ENCODE measurements at regions not wholly inside any gene's neighbourhood (a gene's known extent, or its start where the extent isn't known, plus 50 kb on each side); places are given as distances from the start of the nearest gene placed in this dataset.

GRCh38 chr17:34723875-34724274 lies 144.5 kb downstream of the TMEM132E start:
- H3K27ac Mint-ChIP-seq = no peak overlapping the region
- no peak for TF ChIP-seq CTCF (IDR thresholded peaks at IDR 0.05; ENCODE audit: unreplicated experiment)
- no peak overlapping the region for H3K4me3 Mint-ChIP-seq
- no peaks in the 10 kb centered on the region for H3K4me1 Mint-ChIP-seq
- no peak for DNase-seq (ENCODE audit: low spot score in 2 of 2, unreplicated experiment in 2 of 2)
- H3K9me3 Mint-ChIP-seq = no peaks in the 10 kb centered on the region
- H3K36me3 Mint-ChIP-seq = no peaks in the 10 kb centered on the region
- peaks cover 60% of the 10 kb centered on the region for H3K27me3 Mint-ChIP-seq (ENCODE audit: low read depth)

DNA sequence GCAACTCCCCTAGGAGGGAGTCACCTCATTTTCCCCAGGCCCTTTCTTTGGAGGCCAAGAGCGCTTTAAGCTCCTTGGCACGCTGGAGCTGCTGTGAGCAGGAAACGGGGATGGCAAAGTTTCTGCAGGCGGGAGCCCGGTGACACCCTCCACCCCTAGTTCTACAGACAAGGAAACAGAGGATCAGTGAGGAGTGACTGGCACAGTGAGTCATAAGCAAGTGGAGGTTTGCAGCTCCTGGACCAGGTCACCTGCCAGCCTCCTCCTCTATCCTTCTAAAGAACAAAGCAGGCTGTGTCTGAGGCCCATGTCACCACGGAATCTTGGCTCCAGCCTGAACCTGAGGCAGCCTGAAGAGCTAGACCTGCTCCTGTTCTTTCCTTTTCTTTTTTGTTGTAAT lies 141.9 kb downstream of the TMEM132E start:
- H3K4me1 Mint-ChIP-seq = no peaks in the 10 kb centered on the region
- no peak overlapping the region for H3K4me3 Mint-ChIP-seq
- peaks cover 71% of the 10 kb centered on the region for H3K27me3 Mint-ChIP-seq (ENCODE audit: low read depth)
- no peak overlapping the region for H3K27ac Mint-ChIP-seq
- no peaks in the 10 kb centered on the region for H3K9me3 Mint-ChIP-seq
- DNase-seq (ENCODE audit: low spot score in 2 of 2, unreplicated experiment in 2 of 2) = no peak
- no peaks in the 10 kb centered on the region for H3K36me3 Mint-ChIP-seq
- no peak for TF ChIP-seq CTCF (IDR thresholded peaks at IDR 0.05; ENCODE audit: unreplicated experiment)

- Mint-ChIP-seq H3K4me3 (no peak overlapping the region), H3K36me3 (no peaks in the 10 kb centered on the region), H3K4me1 (no peaks in the 10 kb centered on the region), H3K27ac (no peak overlapping the region), H3K9me3 (no peaks in the 10 kb centered on the region), H3K27me3 (ENCODE audit: low read depth) (peaks cover 72% of the 10 kb centered on the region)
- TF ChIP-seq CTCF (IDR thresholded peaks at IDR 0.05; ENCODE audit: unreplicated experiment) = no peak
- DNase-seq (ENCODE audit: low spot score in 2 of 2, unreplicated experiment in 2 of 2) = no peak
Measured at GRCh38 chr17:34720760-34721159, 141.4 kb downstream of the TMEM132E start.

GRCh38 chr17:34719569-34719968 lies 140.2 kb downstream of the TMEM132E start:
- Mint-ChIP-seq H3K36me3 (no peaks in the 10 kb centered on the region), H3K9me3 (no peaks in the 10 kb centered on the region), H3K4me3 (no peak overlapping the region), H3K4me1 (no peaks in the 10 kb centered on the region), H3K27ac (no peak overlapping the region), H3K27me3 (ENCODE audit: low read depth) (peaks cover 73% of the 10 kb centered on the region)
- TF ChIP-seq CTCF (IDR thresholded peaks at IDR 0.05; ENCODE audit: unreplicated experiment) = no peak
- no peak for DNase-seq (ENCODE audit: low spot score in 2 of 2, unreplicated experiment in 2 of 2)

DNA sequence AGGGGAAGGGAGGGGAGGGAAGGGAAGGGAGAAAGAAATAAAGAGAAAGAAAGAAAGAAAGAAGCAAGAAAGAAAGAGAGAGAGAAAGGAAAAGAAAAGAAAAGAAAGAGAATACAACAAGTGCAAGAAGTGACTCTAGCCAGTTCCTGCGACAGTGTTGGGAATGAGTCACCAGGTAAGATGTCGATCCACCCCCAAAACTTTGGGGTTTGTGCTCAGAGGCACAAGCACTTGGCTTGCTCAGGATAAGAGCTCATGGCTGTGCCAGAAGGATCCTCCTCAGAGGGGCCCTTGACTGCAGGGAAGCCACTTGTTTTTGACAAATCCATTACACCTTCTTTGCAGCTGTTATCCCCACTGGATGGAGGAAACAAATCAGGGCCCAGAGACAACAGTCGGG lies 137.7 kb downstream of the TMEM132E start:
- H3K27me3 Mint-ChIP-seq (ENCODE audit: low read depth) = peaks cover 63% of the 10 kb centered on the region

More for the DNA sequence above, 137.7 kb downstream of the TMEM132E start:
- H3K36me3 Mint-ChIP-seq = no peaks in the 10 kb centered on the region
- H3K4me3 Mint-ChIP-seq = no peak overlapping the region
- no peak for DNase-seq (ENCODE audit: low spot score in 2 of 2, unreplicated experiment in 2 of 2)
- TF ChIP-seq CTCF (IDR thresholded peaks at IDR 0.05; ENCODE audit: unreplicated experiment) = no peak
- no peaks in the 10 kb centered on the region for H3K4me1 Mint-ChIP-seq
- H3K27ac Mint-ChIP-seq = no peak overlapping the region
- H3K9me3 Mint-ChIP-seq = no peaks in the 10 kb centered on the region
